Activated T-helper 9 cell treated with anti-CD3 and anti-CD28 coated beads, Interleukin-2, amount 50 U/mL, for 16 hours (primary cell): ENCODE measurements at regions not wholly inside any gene's neighbourhood (a gene's known extent, or its start where the extent isn't known, plus 50 kb on each side); places are given as distances from the start of the nearest gene placed in this dataset.

Source experiments
- DNase-seq: peaks from one replicate; pipeline ENCODE4 v3.0.0-alpha.2; 2020; ENCODE audit warnings: low read depth

GRCh38 chr5:20537911-20538703 is 550.1 kb upstream of the CDH18 start:
- no peak for DNase-seq

- DNase-seq, result no peak
Observed at GRCh38 chr5:20536813-20537212, 548.8 kb upstream of the CDH18 start.

GRCh38 chr5:20536341-20536740 is 548.3 kb upstream of the CDH18 start:
- DNase-seq, result no peak

DNA sequence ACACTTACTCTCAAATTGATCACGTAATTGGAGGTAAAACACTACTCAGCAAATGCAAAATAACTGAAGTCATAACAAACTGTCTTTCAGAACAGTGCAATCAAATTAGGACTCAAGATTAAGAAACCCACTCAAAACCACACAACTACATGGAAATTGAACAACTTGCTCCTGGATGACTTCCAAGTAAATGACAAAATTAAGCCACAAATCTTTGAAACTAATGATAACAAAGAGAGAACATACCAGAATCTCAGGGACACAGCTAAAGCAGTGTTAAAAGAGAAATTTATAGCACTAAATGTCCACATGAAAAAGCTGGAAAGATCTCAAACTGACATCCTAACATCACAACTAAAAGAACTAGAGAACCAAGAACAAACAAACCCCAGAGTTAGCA is 540.5 kb upstream of the CDH18 start:
- no peak for DNase-seq

- DNase-seq, result no peak
Observed at GRCh38 chr5:20524991-20525529, 537.1 kb upstream of the CDH18 start.

DNA sequence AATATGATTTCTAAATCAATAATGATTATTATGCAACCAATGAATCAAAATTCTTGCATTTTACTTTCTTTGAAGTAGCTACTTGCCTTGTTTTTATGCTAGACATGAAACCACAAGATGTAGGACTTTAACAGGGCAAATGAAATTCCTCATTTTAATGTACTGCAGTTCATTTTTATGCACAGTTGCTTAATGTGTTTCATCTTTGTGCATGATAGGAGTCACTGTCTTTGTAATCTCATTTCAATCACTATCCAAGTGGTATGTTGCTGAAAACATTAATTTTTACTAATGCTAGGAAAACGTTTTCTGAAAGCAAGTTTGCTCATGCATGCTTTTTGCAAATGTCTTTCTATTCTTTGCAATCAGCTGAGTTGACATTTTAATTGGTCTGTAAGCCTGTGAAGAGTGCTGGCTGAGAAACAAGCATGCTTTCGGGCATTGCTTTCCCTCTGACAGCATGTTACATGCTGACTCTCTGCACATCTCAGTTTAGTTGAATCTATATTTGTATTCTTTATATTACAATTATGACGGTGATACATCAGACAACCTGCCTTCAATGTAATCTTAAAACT is 535.0 kb upstream of the CDH18 start:
- DNase-seq, result no peak

GRCh38 chr5:20515606-20516005 is 527.6 kb upstream of the CDH18 start:
- no peak for DNase-seq

GRCh38 chr5:20514145-20514544 is 526.1 kb upstream of the CDH18 start:
- DNase-seq, result no peak

DNA sequence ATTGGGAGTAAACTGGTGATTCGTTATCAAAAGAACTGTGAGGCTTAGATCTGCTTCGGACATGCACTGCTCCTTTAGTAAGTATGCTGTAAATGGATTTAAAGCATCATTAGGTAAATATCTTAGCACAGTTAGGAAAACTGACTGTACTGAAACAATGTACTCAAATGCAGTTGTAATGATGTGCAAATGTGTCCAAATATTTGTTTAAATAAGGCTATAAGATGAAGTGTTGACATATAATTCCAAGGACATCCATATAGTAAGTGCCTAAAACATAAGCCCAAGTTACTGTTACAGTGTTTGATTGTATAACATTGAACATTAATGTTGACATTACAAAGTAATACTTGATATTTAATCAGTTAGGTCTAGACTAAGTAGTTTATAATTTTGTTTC is 512.5 kb upstream of the CDH18 start:
- DNase-seq, result no peak

DNA sequence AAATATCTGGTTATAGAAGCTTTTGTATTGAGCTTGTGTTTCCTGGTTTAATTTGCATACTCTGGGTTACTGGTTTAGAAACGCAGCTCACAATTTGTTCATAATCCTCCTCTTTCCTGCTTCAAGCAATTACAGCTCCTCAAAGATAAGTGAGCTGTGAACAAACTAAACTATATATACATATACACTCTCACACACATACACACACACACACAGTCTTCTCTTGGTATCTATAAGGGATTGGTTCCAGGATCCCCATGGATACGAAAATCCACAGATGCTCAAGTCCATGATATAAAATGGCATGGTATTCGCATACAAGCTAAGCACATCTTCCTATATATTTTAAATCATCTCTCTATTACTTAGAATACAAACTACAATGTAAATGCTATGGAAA is 510.9 kb upstream of the CDH18 start:
- no peak for DNase-seq

- DNase-seq, result no peak
Observed at GRCh38 chr5:20498102-20498501, 510.1 kb upstream of the CDH18 start.

DNA sequence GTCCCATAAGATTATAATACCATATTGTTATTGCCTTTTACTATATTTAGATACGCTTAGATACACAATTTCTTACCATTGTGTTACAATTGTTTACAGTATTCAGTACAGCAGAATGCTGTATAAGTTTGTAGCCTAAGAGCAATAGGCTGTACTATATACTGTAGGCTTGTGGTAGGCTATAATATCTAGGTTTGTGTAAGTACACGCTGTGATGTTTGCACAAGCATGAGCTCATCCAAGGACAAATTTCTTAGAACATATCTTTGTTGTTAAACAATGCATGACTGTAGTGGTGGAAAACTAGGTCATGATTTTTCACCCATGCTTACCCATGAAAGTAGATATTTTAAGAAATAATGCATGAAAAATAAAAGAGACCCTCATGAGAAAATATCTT is 509.4 kb upstream of the CDH18 start:
- no peak for DNase-seq

GRCh38 chr5:20494706-20495105 is 506.7 kb upstream of the CDH18 start:
- no peak for DNase-seq

DNA sequence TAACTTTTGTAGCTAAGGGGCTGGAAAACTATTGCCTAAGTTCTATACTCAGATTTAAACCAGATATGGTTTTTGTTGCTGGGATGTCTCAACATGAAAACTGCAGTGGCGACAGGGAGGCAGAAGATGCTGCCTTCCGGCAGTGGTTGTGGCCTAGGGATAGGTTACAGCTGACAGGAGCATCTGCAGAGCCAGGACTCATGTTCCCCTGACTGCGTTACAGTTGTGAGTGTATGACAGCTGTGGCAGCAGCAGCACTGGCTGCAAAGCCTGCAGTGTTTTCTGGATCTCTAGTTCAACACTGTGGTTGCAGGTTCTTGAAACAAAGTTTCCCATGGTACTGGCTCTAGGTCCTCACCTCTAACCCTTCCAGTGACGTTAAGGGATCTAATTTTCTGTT is 498.8 kb upstream of the CDH18 start:
- no peak for DNase-seq

GRCh38 chr5:20476016-20476415 is 488.0 kb upstream of the CDH18 start:
- no peak for DNase-seq

GRCh38 chr5:20470997-20471396 is 483.0 kb upstream of the CDH18 start:
- no peak for DNase-seq

GRCh38 chr5:20469792-20470191 is 481.8 kb upstream of the CDH18 start:
- DNase-seq, result no peak

DNA sequence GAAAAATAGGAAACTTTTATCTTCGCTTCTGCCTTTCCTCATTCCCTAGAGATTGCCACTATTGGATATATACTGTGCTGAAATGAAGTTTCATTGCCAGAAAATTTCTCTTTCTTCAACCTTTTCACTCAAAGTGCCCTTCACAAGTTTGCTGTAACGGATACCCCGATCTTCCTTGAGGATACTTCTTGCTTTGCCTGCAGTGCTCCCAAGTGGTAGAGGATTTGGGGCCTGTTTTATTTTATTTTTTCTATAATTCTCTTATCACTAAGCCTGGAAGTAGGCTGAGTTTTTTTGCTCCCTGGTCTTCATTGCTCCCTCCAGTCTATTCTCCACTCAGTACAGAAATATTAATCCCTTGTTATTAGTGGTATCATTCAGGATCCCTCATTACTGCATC is 481.4 kb upstream of the CDH18 start:
- DNase-seq, result no peak

DNA sequence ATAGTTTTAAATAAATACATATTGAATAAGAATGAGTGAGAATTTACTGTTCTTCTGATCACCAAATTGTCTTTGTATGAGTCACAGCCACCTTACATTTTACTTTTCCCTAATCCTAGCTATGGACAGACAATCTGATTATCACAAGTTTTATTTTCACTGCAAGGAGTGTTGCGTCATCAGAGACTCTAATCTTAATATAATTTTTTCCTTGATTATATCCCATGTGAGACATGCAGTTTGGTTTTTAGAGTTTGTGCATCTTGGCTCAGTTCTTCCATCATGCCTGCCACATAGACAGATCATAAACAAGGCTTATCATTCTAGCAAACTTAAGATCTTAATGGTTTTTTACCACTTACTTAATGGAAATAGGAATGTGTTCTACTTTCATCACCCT is 478.5 kb upstream of the CDH18 start:
- DNase-seq, result no peak

- no peak for DNase-seq
Observed at GRCh38 chr5:20463206-20463605, 475.2 kb upstream of the CDH18 start.

- no peak for DNase-seq
Observed at GRCh38 chr5:20446121-20446520, 458.1 kb upstream of the CDH18 start.

DNA sequence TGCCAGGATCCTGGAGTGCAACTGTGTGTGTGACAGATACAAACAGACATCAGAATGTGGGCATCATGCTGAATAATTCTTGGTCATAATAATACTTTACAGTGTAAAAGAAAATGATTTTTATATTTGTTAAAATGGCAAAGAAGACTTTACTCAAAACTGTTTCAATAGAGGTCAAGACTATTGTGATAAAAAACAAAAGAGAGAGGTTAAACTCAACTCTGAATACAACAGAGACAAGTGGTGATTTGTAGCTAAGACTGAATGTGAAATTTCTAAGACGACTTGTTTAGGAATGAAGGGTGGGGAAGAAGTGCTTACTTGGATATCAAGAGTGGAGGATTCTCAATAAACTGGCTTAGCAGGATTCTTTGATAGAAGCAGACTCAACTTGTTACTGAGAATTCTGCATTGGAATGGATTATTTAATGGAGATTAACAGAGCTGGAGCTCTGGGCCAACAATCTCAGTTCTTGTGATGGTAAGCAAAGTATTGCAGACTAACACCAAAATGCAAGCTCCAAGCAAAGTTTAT is 457.4 kb upstream of the CDH18 start:
- DNase-seq, result no peak

DNA sequence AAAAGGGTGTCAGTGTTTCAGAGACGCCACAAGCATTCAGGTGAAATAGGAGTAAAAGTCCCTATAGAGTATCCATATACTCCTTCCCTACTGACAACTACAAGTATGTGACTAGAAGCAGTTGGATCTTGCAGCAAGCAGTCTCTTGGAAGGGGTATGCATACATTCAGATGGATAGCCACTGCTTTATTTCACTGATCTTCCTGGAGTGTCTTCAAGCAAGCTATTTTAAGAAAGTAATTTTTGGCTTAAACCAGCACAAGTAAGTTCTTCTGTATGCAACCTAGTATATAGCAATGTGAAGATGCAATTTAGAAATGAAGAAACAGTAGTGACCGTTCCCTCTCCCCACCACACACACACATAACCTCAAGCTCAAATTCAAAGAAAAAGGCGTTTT is 446.8 kb upstream of the CDH18 start:
- DNase-seq, result no peak
